ENCODE measurements at regions not wholly inside any gene's neighbourhood (a gene's known extent, or its start where the extent isn't known, plus 50 kb on each side); places are given as distances from the start of the nearest gene placed in this dataset.

GRCh38 chr7:67475293-67475692 is 478.7 kb downstream of the TYW1 start:
- no peak for TF ChIP-seq CTCF (IDR thresholded peaks at IDR 0.05)
- TF ChIP-seq POLR2AphosphoS5 (IDR thresholded peaks at IDR 0.05), result no peak
- TF ChIP-seq POLR2A (IDR thresholded peaks at IDR 0.05), result no peak
- TF ChIP-seq EP300 (IDR thresholded peaks at IDR 0.05), result no peak
